CD4-positive, alpha-beta T cell treated with Interleukin-2 at 100 ng/mL for 4 hours (primary cell): ENCODE measurements at regions not wholly inside any gene's neighbourhood (a gene's known extent, or its start where the extent isn't known, plus 50 kb on each side); places are given as distances from the start of the nearest gene placed in this dataset.
"Not testable (repeated sequence)": the region's sequence is repeated elsewhere in the genome, so short reads cannot be mapped to it uniquely, and the experiment has no call there.

Experiments used
- DNase-seq: peaks from one replicate; pipeline ENCODE4 v3.0.0-alpha.2; 2020; ENCODE audit warnings: low spot score

GRCh38 chr6:21710216-21710615, 116.7 kb downstream of the SOX4 start:
- DNase-seq: no peak

GRCh38 chr6:21710908-21711627, 117.5 kb downstream of the SOX4 start:
- DNase-seq: no peak

GRCh38 chr6:21712213-21712612, 118.7 kb downstream of the SOX4 start:
- no peak for DNase-seq

- DNase-seq: no peak
These were observed 119.9 kb downstream of the SOX4 start for GRCh38 chr6:21713481-21713880.

- no peak for DNase-seq
These were observed 121.6 kb downstream of the SOX4 start for GRCh38 chr6:21715180-21715579.

- no peak for DNase-seq
These were observed 129.0 kb downstream of the SOX4 start for GRCh38 chr6:21722510-21722909.

GRCh38 chr6:21726676-21727075, 133.1 kb downstream of the SOX4 start:
- no peak for DNase-seq

- DNase-seq: no peak
These were observed 134.6 kb downstream of the SOX4 start for GRCh38 chr6:21728141-21728540.

GRCh38 chr6:21729431-21729830, 135.9 kb downstream of the SOX4 start:
- no peak for DNase-seq

GRCh38 chr6:21730533-21730932, 137.0 kb downstream of the SOX4 start:
- DNase-seq: no peak

GRCh38 chr6:21731411-21732031, 138.0 kb downstream of the SOX4 start:
- no peak for DNase-seq

- not testable (repeated sequence) for DNase-seq
These were observed 138.6 kb downstream of the SOX4 start for GRCh38 chr6:21732032-21732730.

- DNase-seq: no peak
These were observed 139.2 kb downstream of the SOX4 start for GRCh38 chr6:21732731-21733130.

- DNase-seq: no peak
These were observed 139.8 kb downstream of the SOX4 start for GRCh38 chr6:21733311-21733710.

- DNase-seq: no peak
These were observed 140.7 kb downstream of the SOX4 start for GRCh38 chr6:21734204-21734603.

- no peak for DNase-seq
These were observed 144.9 kb downstream of the SOX4 start for GRCh38 chr6:21738180-21739094.

- no peak for DNase-seq
These were observed 145.7 kb downstream of the SOX4 start for GRCh38 chr6:21739241-21739640.

- no peak for DNase-seq
These were observed 146.3 kb downstream of the SOX4 start for GRCh38 chr6:21739838-21740237.

GRCh38 chr6:21740376-21741124, 147.0 kb downstream of the SOX4 start:
- no peak for DNase-seq

GRCh38 chr6:21741221-21742109, 147.9 kb downstream of the SOX4 start:
- DNase-seq: no peak
